Adipocyte (in vitro differentiated cells): ENCODE measurements at regions not wholly inside any gene's neighbourhood (a gene's known extent, or its start where the extent isn't known, plus 50 kb on each side); places are given as distances from the start of the nearest gene placed in this dataset.

ENCODE experiments used
- DNase-seq: peaks from one replicate; pipeline ENCODE4 v3.0.0-alpha.2; 2015; ENCODE audit warnings: low read depth
- H3K27me3 ChIP-seq: replicated peaks from 2 replicates; pipeline ENCODE4 v1.7.0; 2013; ENCODE audit warnings: mild to moderate bottlenecking, low read length, moderate library complexity; ENCODE audit not compliant: control insufficient read depth, insufficient read depth
- H3K36me3 ChIP-seq: 2 replicates; pipeline ENCODE4 v1.7.0; 2013; ENCODE audit warnings: low read length, mild to moderate bottlenecking, moderate library complexity; ENCODE audit not compliant: control insufficient read depth, insufficient read depth, severe bottlenecking
- H3K4me1 ChIP-seq: 2 replicates; pipeline ENCODE4 v1.7.0; 2013; ENCODE audit warnings: mild to moderate bottlenecking, low read length, moderate library complexity; ENCODE audit not compliant: control insufficient read depth, insufficient read depth
- H3K4me3 ChIP-seq: 2 replicates; pipeline ENCODE4 v1.7.0; 2013; ENCODE audit warnings: mild to moderate bottlenecking, low read length, moderate library complexity
- H3K9ac ChIP-seq: 2 replicates; pipeline ENCODE4 v1.7.0; 2013; ENCODE audit warnings: mild to moderate bottlenecking, low read length, moderate library complexity
- H3K9me3 ChIP-seq: 2 replicates; pipeline ENCODE4 v1.7.0; 2013; ENCODE audit warnings: mild to moderate bottlenecking, low read length, moderate library complexity; ENCODE audit not compliant: control insufficient read depth

GRCh38 chr2:147631294-147631693, 213.5 kb upstream of the ACVR2A start:
- no peak overlapping the region for H3K4me3 ChIP-seq
- DNase-seq, result no peak

GRCh38 chr2:147630585-147630984, 214.2 kb upstream of the ACVR2A start:
- H3K36me3 ChIP-seq, result no peaks in the 10 kb centered on the region
- H3K9me3 ChIP-seq, result no peaks in the 10 kb centered on the region
- no peaks in the 10 kb centered on the region for H3K27me3 ChIP-seq
- H3K9ac ChIP-seq, result no peak overlapping the region
- H3K4me1 ChIP-seq, result peaks cover 8% of the 10 kb centered on the region
- no peak overlapping the region for H3K4me3 ChIP-seq
- no peak for DNase-seq

More at GRCh38 chr2:147631294-147631693, 213.5 kb upstream of the ACVR2A start:
- no peaks in the 10 kb centered on the region for H3K36me3 ChIP-seq
- H3K27me3 ChIP-seq, result no peaks in the 10 kb centered on the region
- peaks cover 12% of the 10 kb centered on the region for H3K4me1 ChIP-seq
- H3K9me3 ChIP-seq, result no peaks in the 10 kb centered on the region
- H3K9ac ChIP-seq, result no peak overlapping the region

GRCh38 chr2:147628971-147629421, 215.8 kb upstream of the ACVR2A start:
- Histone ChIP-seq H3K4me1 (peaks cover 8% of the 10 kb centered on the region), H3K9me3 (no peaks in the 10 kb centered on the region), H3K4me3 (no peak overlapping the region), H3K9ac (no peak overlapping the region), H3K36me3 (no peaks in the 10 kb centered on the region), H3K27me3 (no peaks in the 10 kb centered on the region)
- DNase-seq, result no peak

- Histone ChIP-seq H3K36me3 (no peaks in the 10 kb centered on the region), H3K9me3 (no peaks in the 10 kb centered on the region), H3K4me3 (no peak overlapping the region), H3K9ac (no peak overlapping the region), H3K4me1 (no peaks in the 10 kb centered on the region), H3K27me3 (no peaks in the 10 kb centered on the region)
- no peak for DNase-seq
Measured at GRCh38 chr2:147623328-147623727, 221.5 kb upstream of the ACVR2A start.

GRCh38 chr2:147621656-147622197, 223.1 kb upstream of the ACVR2A start:
- Histone ChIP-seq H3K9ac (no peak overlapping the region), H3K4me1 (no peaks in the 10 kb centered on the region), H3K27me3 (no peaks in the 10 kb centered on the region), H3K36me3 (no peaks in the 10 kb centered on the region), H3K9me3 (no peaks in the 10 kb centered on the region), H3K4me3 (no peak overlapping the region)
- DNase-seq, result no peak

- no peak overlapping the region for H3K9ac ChIP-seq
- no peak for DNase-seq
Measured at GRCh38 chr2:147619808-147620207, 225.0 kb upstream of the ACVR2A start.

GRCh38 chr2:147615726-147616125, 229.1 kb upstream of the ACVR2A start:
- Histone ChIP-seq H3K27me3 (no peaks in the 10 kb centered on the region), H3K9ac (no peak overlapping the region)

More at GRCh38 chr2:147619808-147620207, 225.0 kb upstream of the ACVR2A start:
- H3K4me3 ChIP-seq, result no peak overlapping the region
- no peaks in the 10 kb centered on the region for H3K27me3 ChIP-seq
- no peaks in the 10 kb centered on the region for H3K36me3 ChIP-seq
- no peaks in the 10 kb centered on the region for H3K4me1 ChIP-seq
- H3K9me3 ChIP-seq, result no peaks in the 10 kb centered on the region

GRCh38 chr2:147614979-147615470, 229.8 kb upstream of the ACVR2A start:
- H3K27me3 ChIP-seq, result no peaks in the 10 kb centered on the region
- no peak for DNase-seq

More at GRCh38 chr2:147615726-147616125, 229.1 kb upstream of the ACVR2A start:
- H3K9me3 ChIP-seq, result no peaks in the 10 kb centered on the region
- H3K4me3 ChIP-seq, result no peak overlapping the region
- H3K36me3 ChIP-seq, result no peaks in the 10 kb centered on the region
- H3K4me1 ChIP-seq, result no peaks in the 10 kb centered on the region
- DNase-seq, result no peak

GRCh38 chr2:147614471-147614870, 230.4 kb upstream of the ACVR2A start:
- no peak for DNase-seq
- Histone ChIP-seq H3K9me3 (no peaks in the 10 kb centered on the region), H3K9ac (no peak overlapping the region)

More at GRCh38 chr2:147614979-147615470, 229.8 kb upstream of the ACVR2A start:
- H3K36me3 ChIP-seq, result no peaks in the 10 kb centered on the region
- no peak overlapping the region for H3K9ac ChIP-seq
- H3K4me3 ChIP-seq, result no peak overlapping the region
- no peaks in the 10 kb centered on the region for H3K9me3 ChIP-seq
- no peaks in the 10 kb centered on the region for H3K4me1 ChIP-seq

GRCh38 chr2:147610496-147611040, 234.3 kb upstream of the ACVR2A start:
- Histone ChIP-seq H3K27me3 (no peaks in the 10 kb centered on the region), H3K36me3 (no peaks in the 10 kb centered on the region), H3K4me3 (no peak overlapping the region), H3K9me3 (no peaks in the 10 kb centered on the region), H3K9ac (no peak overlapping the region), H3K4me1 (no peaks in the 10 kb centered on the region)
- DNase-seq, result no peak

More at GRCh38 chr2:147614471-147614870, 230.4 kb upstream of the ACVR2A start:
- Histone ChIP-seq H3K27me3 (no peaks in the 10 kb centered on the region), H3K4me1 (no peaks in the 10 kb centered on the region), H3K4me3 (no peak overlapping the region), H3K36me3 (no peaks in the 10 kb centered on the region)

GRCh38 chr2:147609301-147609700, 235.5 kb upstream of the ACVR2A start:
- H3K9ac ChIP-seq, result no peak overlapping the region
- no peaks in the 10 kb centered on the region for H3K9me3 ChIP-seq
- H3K27me3 ChIP-seq, result no peaks in the 10 kb centered on the region
- no peaks in the 10 kb centered on the region for H3K36me3 ChIP-seq
- no peak for DNase-seq
- H3K4me3 ChIP-seq, result no peak overlapping the region
- no peaks in the 10 kb centered on the region for H3K4me1 ChIP-seq
